GM10266 (cell line): ENCODE measurements at regions not wholly inside any gene's neighbourhood (a gene's known extent, or its start where the extent isn't known, plus 50 kb on each side); places are given as distances from the start of the nearest gene placed in this dataset.

ENCODE experiments used
- DNase-seq: peaks from one replicate; pipeline ENCODE4 v3.0.0; 2012; ENCODE audit errors: extremely low spot score
- TF ChIP-seq, protein P1 (sequence below): IDR thresholded peaks from 2 replicates; pipeline ENCODE4 v1.5.1; 2012; ENCODE audit warnings: mild to moderate bottlenecking, low read depth; ENCODE audit not compliant: control insufficient read depth, insufficient read depth; ENCODE audit errors: missing control alignments

- DNase-seq: no peak
- TF ChIP-seq, protein P1, sequence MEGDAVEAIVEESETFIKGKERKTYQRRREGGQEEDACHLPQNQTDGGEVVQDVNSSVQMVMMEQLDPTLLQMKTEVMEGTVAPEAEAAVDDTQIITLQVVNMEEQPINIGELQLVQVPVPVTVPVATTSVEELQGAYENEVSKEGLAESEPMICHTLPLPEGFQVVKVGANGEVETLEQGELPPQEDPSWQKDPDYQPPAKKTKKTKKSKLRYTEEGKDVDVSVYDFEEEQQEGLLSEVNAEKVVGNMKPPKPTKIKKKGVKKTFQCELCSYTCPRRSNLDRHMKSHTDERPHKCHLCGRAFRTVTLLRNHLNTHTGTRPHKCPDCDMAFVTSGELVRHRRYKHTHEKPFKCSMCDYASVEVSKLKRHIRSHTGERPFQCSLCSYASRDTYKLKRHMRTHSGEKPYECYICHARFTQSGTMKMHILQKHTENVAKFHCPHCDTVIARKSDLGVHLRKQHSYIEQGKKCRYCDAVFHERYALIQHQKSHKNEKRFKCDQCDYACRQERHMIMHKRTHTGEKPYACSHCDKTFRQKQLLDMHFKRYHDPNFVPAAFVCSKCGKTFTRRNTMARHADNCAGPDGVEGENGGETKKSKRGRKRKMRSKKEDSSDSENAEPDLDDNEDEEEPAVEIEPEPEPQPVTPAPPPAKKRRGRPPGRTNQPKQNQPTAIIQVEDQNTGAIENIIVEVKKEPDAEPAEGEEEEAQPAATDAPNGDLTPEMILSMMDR: no peak
Observed at GRCh38 chr15:35912196-35912595, 366.2 kb upstream of the DPH6 start.

GRCh38 chr15:35914573-35914972, 368.6 kb upstream of the DPH6 start:
- DNase-seq: no peak
- TF ChIP-seq, protein P1: no peak

- DNase-seq: no peak
- TF ChIP-seq, protein P1: no peak
Observed at GRCh38 chr15:35921046-35921445, 375.1 kb upstream of the DPH6 start.

DNA sequence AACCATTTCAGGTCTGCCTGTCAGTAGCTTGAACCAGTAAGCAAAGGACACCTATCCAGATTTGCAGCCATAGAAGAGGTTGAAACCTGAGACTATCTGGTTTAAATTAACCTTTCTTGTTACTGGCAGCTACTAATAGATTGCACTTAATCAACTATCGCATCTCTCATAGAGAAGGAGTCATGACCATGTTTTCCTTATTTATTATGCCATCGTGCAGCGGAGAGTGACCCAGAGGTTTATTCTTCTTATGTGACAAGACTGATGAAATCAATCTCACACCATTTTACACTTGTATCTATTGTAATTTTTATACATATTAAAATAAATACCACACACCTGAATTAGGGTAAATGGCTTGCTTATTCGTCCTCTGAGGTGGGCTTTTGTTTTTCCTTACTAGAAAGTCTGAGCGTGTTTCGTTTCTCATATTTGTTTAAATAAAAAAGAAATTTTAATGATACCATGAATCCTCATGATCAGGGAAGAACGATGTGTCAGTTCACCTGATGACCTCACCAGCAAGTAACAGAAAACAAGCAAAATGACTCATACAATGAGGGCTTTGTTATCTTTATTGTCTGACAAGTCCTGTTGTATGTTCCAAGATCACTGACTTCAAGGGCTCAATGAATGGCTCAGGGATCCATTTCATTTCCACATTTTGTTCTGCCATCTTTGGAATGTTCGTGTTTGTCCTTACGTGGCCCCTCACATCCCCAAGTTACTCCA, 379.5 kb upstream of the DPH6 start:
- TF ChIP-seq, protein P1: no peak
- no peak for DNase-seq

DNA sequence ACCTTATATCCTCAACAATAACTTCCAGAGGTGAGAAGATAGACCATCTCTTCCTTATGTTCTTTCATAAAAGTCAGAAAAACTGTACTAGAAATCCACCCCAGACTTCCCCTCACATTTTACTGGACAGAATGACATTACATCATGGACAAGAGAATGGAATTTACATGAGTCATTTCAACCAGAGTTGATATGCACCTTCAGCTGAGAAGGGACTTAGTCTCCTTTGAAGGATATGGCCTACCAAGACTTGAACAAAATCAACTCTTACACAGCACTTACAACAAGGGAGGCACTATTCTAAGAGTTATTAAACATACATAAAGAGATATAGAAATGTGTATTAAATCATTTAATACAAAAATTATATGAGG, 380.0 kb upstream of the DPH6 start:
- TF ChIP-seq, protein P1: no peak
- DNase-seq: no peak

DNA sequence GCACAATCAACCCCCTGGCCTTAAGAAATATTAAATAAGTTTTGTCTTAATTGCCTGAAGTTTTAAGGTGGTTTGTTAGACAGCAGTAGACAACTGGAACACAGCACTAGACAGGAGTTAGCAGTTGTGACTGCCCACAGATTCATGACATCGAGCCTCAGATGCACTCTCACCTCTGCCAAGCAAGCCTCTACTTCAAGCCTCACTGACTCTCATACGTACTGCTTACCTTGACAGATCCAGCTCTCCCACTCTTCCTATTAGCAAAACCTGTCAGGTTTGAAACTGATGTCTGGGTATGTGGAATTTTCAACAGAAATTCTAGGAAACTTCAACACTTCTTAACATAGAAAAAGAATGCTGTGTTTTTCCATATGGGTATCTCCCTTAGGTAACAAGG, 382.9 kb upstream of the DPH6 start:
- DNase-seq: no peak
- TF ChIP-seq, protein P1: no peak

GRCh38 chr15:35929740-35930444, 383.9 kb upstream of the DPH6 start:
- TF ChIP-seq, protein P1: no peak
- DNase-seq: peak; percentile 4
